GM21723 (cell line): ENCODE measurements at regions not wholly inside any gene's neighbourhood (a gene's known extent, or its start where the extent isn't known, plus 50 kb on each side); places are given as distances from the start of the nearest gene placed in this dataset.

Experiments
- ATAC-seq: cut with Tn5 transposase; IDR thresholded peaks from one replicate; pipeline ENCODE4 v1.9.1; 2021; ENCODE audit warnings: mild to moderate bottlenecking, moderate library complexity; ENCODE audit not compliant: unreplicated experiment

- no peak for ATAC-seq
Measured at GRCh38 chrX:6701085-6701484, 166.2 kb upstream of the VCX3A start.

GRCh38 chrX:6695717-6696116, 160.8 kb upstream of the VCX3A start:
- no peak for ATAC-seq

- ATAC-seq, result no peak
Measured at GRCh38 chrX:6694977-6695376, 160.1 kb upstream of the VCX3A start.

DNA sequence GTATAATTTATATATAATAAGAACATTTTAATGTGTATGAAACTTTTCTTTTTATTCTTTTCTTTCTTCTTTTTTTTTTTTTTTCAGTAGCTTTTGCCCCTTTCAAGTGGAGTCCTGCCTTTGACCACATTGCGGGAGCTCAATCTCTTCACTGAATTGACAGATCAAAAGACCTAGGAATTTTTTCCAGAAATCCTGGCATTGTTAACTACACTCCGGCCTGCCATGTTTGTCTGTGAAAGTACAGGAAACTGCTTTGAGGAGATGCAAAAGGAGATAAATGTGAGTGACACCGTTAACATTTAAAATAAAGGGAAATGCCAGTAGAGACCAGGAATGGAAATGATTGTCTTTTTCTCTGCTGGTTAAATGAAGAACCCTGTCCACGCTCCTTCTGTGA, 159.3 kb upstream of the VCX3A start:
- ATAC-seq, result no peak

DNA sequence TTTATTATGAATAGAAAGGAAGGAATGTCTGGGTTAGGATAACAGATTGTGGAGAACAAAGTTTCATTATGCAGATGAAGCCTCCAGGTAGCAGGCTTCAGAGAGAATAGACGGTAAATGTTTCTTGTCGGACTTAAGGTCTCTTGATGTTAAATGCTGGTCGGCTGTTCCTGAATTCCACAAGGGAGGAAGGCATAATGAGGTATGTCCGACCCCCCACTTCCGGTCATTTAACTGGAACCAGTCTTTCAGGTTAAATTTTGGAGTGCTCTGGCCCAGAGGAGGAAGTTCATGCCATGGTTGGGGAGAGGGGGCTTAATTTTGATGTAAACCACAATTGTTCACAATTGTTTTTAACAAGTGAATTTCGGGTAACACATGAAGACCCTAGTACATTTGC, 158.1 kb upstream of the VCX3A start:
- ATAC-seq, result no peak

DNA sequence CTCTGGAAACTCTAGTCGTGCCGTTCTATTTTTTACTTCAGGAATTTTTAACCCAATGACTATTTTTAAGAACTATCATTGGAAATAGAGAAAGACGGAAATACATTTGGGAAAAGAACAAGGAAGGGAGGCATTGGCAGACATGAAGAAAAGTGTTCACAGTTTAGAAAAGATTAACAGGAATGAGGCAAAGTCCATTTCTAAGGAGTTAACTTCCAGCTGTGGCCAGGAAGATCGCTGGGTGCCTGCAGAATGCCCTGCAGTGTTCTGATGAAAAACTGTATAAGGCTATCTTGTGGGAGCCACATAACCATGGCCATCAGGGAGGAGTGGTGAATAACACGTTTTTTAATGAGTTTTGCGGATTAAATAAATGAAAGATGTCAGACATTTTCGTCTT, 150.6 kb upstream of the VCX3A start:
- no peak for ATAC-seq

GRCh38 chrX:6683353-6683752, 148.4 kb upstream of the VCX3A start:
- ATAC-seq, result no peak

- ATAC-seq, result no peak
Measured at GRCh38 chrX:6681521-6682145, 146.7 kb upstream of the VCX3A start.

- no peak for ATAC-seq
Measured at GRCh38 chrX:6679988-6680387, 145.1 kb upstream of the VCX3A start.

GRCh38 chrX:6679550-6679949, 144.6 kb upstream of the VCX3A start:
- no peak for ATAC-seq

- no peak for ATAC-seq
Measured at GRCh38 chrX:6678313-6678712, 143.4 kb upstream of the VCX3A start.

- ATAC-seq, result no peak
Measured at GRCh38 chrX:6674734-6675133, 139.8 kb upstream of the VCX3A start.

- ATAC-seq, result no peak
Measured at GRCh38 chrX:6667048-6667768, 132.3 kb upstream of the VCX3A start.

DNA sequence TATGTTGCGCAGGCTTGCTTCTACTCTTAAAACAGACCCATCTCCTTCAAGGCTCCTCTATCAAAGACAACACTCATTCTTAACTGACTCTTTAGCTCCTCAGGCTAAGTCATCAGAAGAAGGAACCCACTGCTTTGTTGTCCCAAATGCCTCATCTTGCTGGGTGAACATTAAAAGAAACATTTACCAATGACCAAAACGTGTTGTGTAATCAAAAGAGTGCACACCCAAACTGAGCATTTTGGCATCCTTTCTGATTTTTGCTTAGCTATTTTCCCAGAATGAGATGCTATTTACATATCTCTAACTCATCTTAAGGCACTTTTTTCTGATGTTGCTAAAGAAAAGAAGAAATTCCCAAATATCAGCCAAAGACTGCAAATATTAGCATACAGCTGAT, 131.7 kb upstream of the VCX3A start:
- ATAC-seq, result no peak

GRCh38 chrX:6661736-6662135, 126.8 kb upstream of the VCX3A start:
- ATAC-seq, result no peak

GRCh38 chrX:6660567-6661264, 125.8 kb upstream of the VCX3A start:
- no peak for ATAC-seq

DNA sequence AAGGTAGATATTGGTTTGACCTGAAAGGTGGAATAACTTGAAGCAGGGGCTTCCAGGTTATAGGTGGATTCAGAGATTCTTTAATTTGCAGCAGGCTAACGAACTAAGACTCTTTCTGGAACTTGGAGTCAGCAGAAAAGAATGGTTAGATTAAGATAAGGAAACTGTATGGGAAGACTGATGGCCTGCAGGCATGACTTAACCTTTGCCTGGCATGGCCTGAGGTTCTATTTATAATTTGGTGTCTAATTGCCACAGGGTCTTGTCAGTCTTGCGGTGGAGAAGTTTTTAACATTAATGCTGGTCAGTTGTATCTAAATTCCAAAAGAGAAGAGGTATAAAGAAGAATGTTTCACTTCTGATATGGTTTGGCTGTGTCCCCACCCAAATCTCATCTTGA, 110.3 kb upstream of the VCX3A start:
- ATAC-seq, result no peak

GRCh38 chrX:6644411-6644810, 109.5 kb upstream of the VCX3A start:
- ATAC-seq, result no peak

DNA sequence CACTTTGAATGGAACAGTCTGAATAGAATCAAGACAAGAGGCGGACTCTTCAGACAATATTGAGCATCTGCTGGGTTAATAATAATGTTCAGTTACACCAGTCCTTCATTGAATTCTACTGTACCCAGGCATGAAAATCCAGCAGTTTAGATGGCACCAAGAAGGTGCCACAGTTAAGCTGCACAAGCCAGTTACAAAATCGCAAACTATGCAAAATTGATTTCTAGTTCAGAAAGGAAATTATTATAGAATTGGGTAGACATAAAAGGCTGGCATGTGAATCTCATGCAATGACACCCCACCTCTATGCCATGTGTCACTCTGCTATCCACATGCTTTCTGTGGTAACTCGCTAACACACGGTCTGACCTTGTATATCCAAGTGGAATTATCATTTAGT, 105.8 kb upstream of the VCX3A start:
- ATAC-seq, result no peak

DNA sequence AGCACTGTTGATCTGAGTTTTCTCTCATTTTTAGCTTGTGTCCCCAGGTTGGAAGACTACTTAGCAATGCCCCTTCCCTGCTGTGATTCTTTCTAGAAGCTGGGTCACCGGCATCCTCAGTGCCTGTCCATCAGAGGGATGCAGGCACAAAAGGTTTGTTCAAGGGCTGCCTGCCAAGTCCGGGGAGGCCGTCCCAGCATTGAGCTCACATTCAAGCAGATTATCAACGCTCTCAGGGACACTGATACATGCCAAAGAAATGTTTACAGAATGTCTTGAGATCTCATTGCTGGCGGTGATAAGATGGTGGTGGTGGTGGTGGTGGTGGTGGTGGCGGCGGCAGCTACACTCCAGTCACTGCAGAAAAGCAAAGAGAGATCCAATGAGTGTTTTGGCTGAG, 79.6 kb upstream of the VCX3A start:
- no peak for ATAC-seq

DNA sequence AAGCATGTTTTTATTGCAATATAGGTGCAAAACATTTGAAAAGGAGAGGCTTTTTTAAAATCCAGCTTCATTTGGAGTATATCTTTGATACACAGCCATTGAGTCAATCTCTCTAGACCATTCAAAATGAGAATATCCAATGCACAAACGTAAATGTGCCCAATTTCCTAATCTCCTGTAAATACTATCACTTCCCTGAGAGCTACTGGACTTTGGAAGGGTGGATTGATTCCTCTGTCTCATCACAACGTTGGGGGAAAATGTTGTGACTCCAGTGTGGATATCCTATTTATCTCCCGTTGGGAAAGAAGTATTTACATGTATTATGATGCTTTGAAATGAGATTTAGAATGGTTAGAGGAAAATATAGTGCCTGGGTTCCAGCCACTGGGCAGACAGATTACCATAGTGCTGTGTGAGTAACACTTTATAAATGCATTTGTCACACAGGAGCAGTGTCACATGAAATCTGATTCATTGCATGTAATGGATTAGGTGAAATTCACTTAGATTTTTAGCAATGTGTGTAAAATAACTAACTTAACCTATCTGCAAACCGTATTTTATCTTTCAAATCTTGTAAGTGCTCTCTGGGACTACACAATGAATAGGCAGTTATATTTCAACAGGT, 64.4 kb upstream of the VCX3A start:
- no peak for ATAC-seq
